ENCODE measurements at regions not wholly inside any gene's neighbourhood (a gene's known extent, or its start where the extent isn't known, plus 50 kb on each side); places are given as distances from the start of the nearest gene placed in this dataset.

- Histone ChIP-seq H3K36me3 (ENCODE audit: control insufficient read depth, insufficient read depth, low read length) (no peaks in the 10 kb centered on the region), H3K9me1 (ENCODE audit: insufficient read depth, low read length) (no peaks in the 10 kb centered on the region), H3K4me1 (ENCODE audit: control insufficient read depth, insufficient read depth, low read length) (no peaks in the 10 kb centered on the region), H3K4me2 (ENCODE audit: low read depth, low read length) (no peak overlapping the region), H2BK120ac (ENCODE audit: low read depth, low read length) (no peak overlapping the region), H3K9me3 (ENCODE audit: control insufficient read depth, insufficient read depth, low read length) (no peaks in the 10 kb centered on the region), H3K4me3 (ENCODE audit: insufficient read depth, low read depth, low read length) (no peak overlapping the region), H2BK5ac (ENCODE audit: low read depth, low read length, poor library complexity, severe bottlenecking) (no peak overlapping the region), H2BK15ac (ENCODE audit: low read depth, low read length) (no peak overlapping the region), H3K9ac (ENCODE audit: low read depth, low read length) (no peak overlapping the region), H3K56ac (ENCODE audit: extremely low read depth, insufficient read depth, low read length) (no peak overlapping the region), H3K27ac (ENCODE audit: insufficient read depth, low read length) (no peak overlapping the region), H4K91ac (ENCODE audit: insufficient read depth, low read depth, low read length) (no peak overlapping the region), H3K18ac (ENCODE audit: low read depth, low read length) (no peak overlapping the region), H3K79me1 (ENCODE audit: low read depth in 1 of 2, low read length in 2 of 2) (no peaks in the 10 kb centered on the region), H4K8ac (ENCODE audit: low read depth in 2 of 2, low read length in 2 of 2) (no peak overlapping the region), H2AFZ (replicated peaks; ENCODE audit: low read length, poor library complexity) (no peak overlapping the region), H4K20me1 (ENCODE audit: insufficient read depth, low read length) (no peaks in the 10 kb centered on the region), H3K14ac (replicated peaks; ENCODE audit: low read depth, low read length) (no peak overlapping the region), H2BK20ac (ENCODE audit: low read depth, low read length) (no peak overlapping the region), H3K4ac (ENCODE audit: low read depth, low read length) (no peak overlapping the region), H3K27me3 (ENCODE audit: control insufficient read depth, insufficient read depth, low read length) (peaks cover under 1% of the 10 kb centered on the region; the same call in 1 of the 2 replicates), H2AK9ac (replicated peaks; ENCODE audit: low read depth, low read length, poor library complexity) (no peak overlapping the region), H2AK5ac (ENCODE audit: low read depth, low read length) (no peak overlapping the region), H3K23ac (ENCODE audit: low read depth, low read length) (no peak overlapping the region), H4K5ac (ENCODE audit: low read depth, low read length) (no peak overlapping the region)
- TF ChIP-seq CEBPB (IDR thresholded peaks at IDR 0.05; ENCODE audit: low read depth, low read length) (no peak), RCOR1 (IDR thresholded peaks at IDR 0.05; ENCODE audit: insufficient replicate concordance, low read length) (no peak), RAD21 (IDR thresholded peaks at IDR 0.05; ENCODE audit: low read length) (no peak), NFE2L2 (IDR thresholded peaks at IDR 0.05; ENCODE audit: low read depth, low read length) (no peak), ELK1 (IDR thresholded peaks at IDR 0.05; ENCODE audit: borderline replicate concordance, low read depth, low read length) (no peak), MAZ (IDR thresholded peaks at IDR 0.05; ENCODE audit: borderline replicate concordance, low read depth, low read length) (no peak), RFX5 (IDR thresholded peaks at IDR 0.05; ENCODE audit: low read depth, low read length) (no peak), USF2 (IDR thresholded peaks at IDR 0.05; ENCODE audit: low read depth, low read length) (no peak)
- no peak for DNase-seq
- dilution Hi-C loops (cut with HindIII; ENCODE audit: low sequenced_read_pairs, unreplicated experiment) (no loop called here), in situ Hi-C loops (cut with MboI; ENCODE audit: low sequenced_read_pairs) (no loop called here), intact Hi-C loops (cut with micrococcal nuclease) (no loop called here)
- POLR2A ChIA-PET (ENCODE audit: unreplicated experiment), result no interaction called here
- CTCF ChIA-PET, result no interaction called here
- no peak for ATAC-seq (ENCODE audit: low read depth)
- WGBS, 2 experiments (ENCODE audit: extremely low coverage in 2 of 2, insufficient read length in 1 of 2), result no CpG with 5 or more reads among the region's 4 CpGs
- BruUV-seq (replicated peaks), result no TSS peak
Measured at GRCh38 chr3:24835510-24835909, 340.9 kb upstream of the THRB start.
